ENCODE measurements at regions not wholly inside any gene's neighbourhood (a gene's known extent, or its start where the extent isn't known, plus 50 kb on each side); places are given as distances from the start of the nearest gene placed in this dataset.

GRCh38 chr5:125597338-125597737 is 825.9 kb upstream of the GRAMD2B start:
- H4K91ac ChIP-seq (ENCODE audit: low read depth, low read length): no peak overlapping the region
- H4K12ac ChIP-seq (ENCODE audit: low read depth, low read length): no peak overlapping the region
- no peak for DNase-seq
- H4K8ac ChIP-seq (ENCODE audit: low read depth, low read length): no peak overlapping the region
- H3K27ac ChIP-seq (ENCODE audit: low read depth, low read length): no peak overlapping the region
- H2BK120ac ChIP-seq (ENCODE audit: insufficient read depth, low read length, poor library complexity): no peak overlapping the region
- H3K4me1 ChIP-seq (ENCODE audit: control insufficient read depth in 1 of 2, insufficient read depth in 2 of 2, low read length in 2 of 2): no peaks in the 10 kb centered on the region
- no peak overlapping the region for H3K9ac ChIP-seq (ENCODE audit: low read length)
- no peaks in the 10 kb centered on the region for H3K9me3 ChIP-seq (ENCODE audit: insufficient read depth, low read depth, low read length)
- H2AFZ ChIP-seq (ENCODE audit: insufficient read depth, low read length, poor library complexity): no peak overlapping the region
- H3K14ac ChIP-seq (ENCODE audit: low read length): no peak overlapping the region
- H3K4me3 ChIP-seq (ENCODE audit: low read depth, low read length): no peak overlapping the region
- H2BK5ac ChIP-seq (ENCODE audit: low read depth, low read length, poor library complexity): no peak overlapping the region
- no peak overlapping the region for H3K18ac ChIP-seq (ENCODE audit: low read length)
- no peaks in the 10 kb centered on the region for H3K79me2 ChIP-seq (ENCODE audit: control insufficient read depth, insufficient read depth, low read length, poor library complexity)
- H3K4ac ChIP-seq (ENCODE audit: low read depth, low read length): no peak overlapping the region
- no peak overlapping the region for H2AK5ac ChIP-seq (ENCODE audit: low read length)
- no peaks in the 10 kb centered on the region for H3K27me3 ChIP-seq (ENCODE audit: insufficient read depth, low read length)
- no peak overlapping the region for H2BK12ac ChIP-seq (ENCODE audit: low read length)
- WGBS (ENCODE audit: extremely low coverage, insufficient coverage, insufficient read length): no CpG with 5 or more reads among the region's 2 CpGs
- H3K23ac ChIP-seq (ENCODE audit: low read length): no peak overlapping the region
- H3K79me1 ChIP-seq (ENCODE audit: low read length): no peaks in the 10 kb centered on the region
- H3K4me2 ChIP-seq (ENCODE audit: low read length): no peak overlapping the region
- H3K36me3 ChIP-seq (ENCODE audit: control insufficient read depth in 1 of 2, insufficient read depth in 2 of 2, low read length in 2 of 2): no peaks in the 10 kb centered on the region

GRCh38 chr5:125600559-125600958 is 822.6 kb upstream of the GRAMD2B start:
- WGBS (ENCODE audit: extremely low coverage, insufficient coverage, insufficient read length): no CpG with 5 or more reads among the region's 1 CpG
- no peak overlapping the region for H3K4me2 ChIP-seq (ENCODE audit: low read length)

GRCh38 chr5:125602184-125602583 is 821.0 kb upstream of the GRAMD2B start:
- Histone ChIP-seq H3K4me1 (ENCODE audit: control insufficient read depth in 1 of 2, insufficient read depth in 2 of 2, low read length in 2 of 2) (no peaks in the 10 kb centered on the region), H3K14ac (ENCODE audit: low read length) (no peak overlapping the region), H2AK5ac (ENCODE audit: low read length) (no peak overlapping the region), H3K27ac (ENCODE audit: low read depth, low read length) (no peak overlapping the region), H3K23ac (ENCODE audit: low read length) (no peak overlapping the region), H3K4me2 (ENCODE audit: low read length) (no peak overlapping the region), H3K4me3 (ENCODE audit: low read depth, low read length) (no peak overlapping the region), H4K91ac (ENCODE audit: low read depth, low read length) (no peak overlapping the region), H3K9ac (ENCODE audit: low read length) (no peak overlapping the region), H2BK12ac (ENCODE audit: low read length) (no peak overlapping the region), H4K8ac (ENCODE audit: low read depth, low read length) (no peak overlapping the region), H3K9me3 (ENCODE audit: insufficient read depth, low read depth, low read length) (no peaks in the 10 kb centered on the region), H2BK120ac (ENCODE audit: insufficient read depth, low read length, poor library complexity) (no peak overlapping the region), H3K79me2 (ENCODE audit: control insufficient read depth, insufficient read depth, low read length, poor library complexity) (no peaks in the 10 kb centered on the region), H2AFZ (ENCODE audit: insufficient read depth, low read length, poor library complexity) (no peak overlapping the region), H3K79me1 (ENCODE audit: low read length) (no peaks in the 10 kb centered on the region), H3K18ac (ENCODE audit: low read length) (no peak overlapping the region), H3K4ac (ENCODE audit: low read depth, low read length) (no peak overlapping the region), H3K27me3 (ENCODE audit: insufficient read depth, low read length) (no peaks in the 10 kb centered on the region), H2BK5ac (ENCODE audit: low read depth, low read length, poor library complexity) (no peak overlapping the region), H3K36me3 (ENCODE audit: control insufficient read depth in 1 of 2, insufficient read depth in 2 of 2, low read length in 2 of 2) (no peaks in the 10 kb centered on the region), H4K12ac (ENCODE audit: low read depth, low read length) (no peak overlapping the region)
- no peak for DNase-seq
- no CpG with 5 or more reads among the region's 4 CpGs for WGBS (ENCODE audit: extremely low coverage, insufficient coverage, insufficient read length)

More at GRCh38 chr5:125600559-125600958, 822.6 kb upstream of the GRAMD2B start:
- Histone ChIP-seq H3K4me3 (ENCODE audit: low read depth, low read length) (no peak overlapping the region), H3K4ac (ENCODE audit: low read depth, low read length) (no peak overlapping the region), H3K27me3 (ENCODE audit: insufficient read depth, low read length) (no peaks in the 10 kb centered on the region), H4K8ac (ENCODE audit: low read depth, low read length) (no peak overlapping the region), H3K79me1 (ENCODE audit: low read length) (no peaks in the 10 kb centered on the region), H2AK5ac (ENCODE audit: low read length) (no peak overlapping the region), H3K23ac (ENCODE audit: low read length) (no peak overlapping the region), H3K4me1 (ENCODE audit: control insufficient read depth in 1 of 2, insufficient read depth in 2 of 2, low read length in 2 of 2) (no peaks in the 10 kb centered on the region), H3K79me2 (ENCODE audit: control insufficient read depth, insufficient read depth, low read length, poor library complexity) (no peaks in the 10 kb centered on the region), H3K14ac (ENCODE audit: low read length) (no peak overlapping the region), H2AFZ (ENCODE audit: insufficient read depth, low read length, poor library complexity) (no peak overlapping the region), H4K12ac (ENCODE audit: low read depth, low read length) (no peak overlapping the region), H3K36me3 (ENCODE audit: control insufficient read depth in 1 of 2, insufficient read depth in 2 of 2, low read length in 2 of 2) (no peaks in the 10 kb centered on the region), H3K9ac (ENCODE audit: low read length) (no peak overlapping the region), H2BK120ac (ENCODE audit: insufficient read depth, low read length, poor library complexity) (no peak overlapping the region), H2BK12ac (ENCODE audit: low read length) (no peak overlapping the region), H2BK5ac (ENCODE audit: low read depth, low read length, poor library complexity) (no peak overlapping the region), H3K9me3 (ENCODE audit: insufficient read depth, low read depth, low read length) (no peaks in the 10 kb centered on the region), H3K27ac (ENCODE audit: low read depth, low read length) (no peak overlapping the region), H4K91ac (ENCODE audit: low read depth, low read length) (no peak overlapping the region), H3K18ac (ENCODE audit: low read length) (no peak overlapping the region)
- DNase-seq: no peak

GRCh38 chr5:125603321-125603720 is 819.9 kb upstream of the GRAMD2B start:
- Histone ChIP-seq H3K23ac (ENCODE audit: low read length) (no peak overlapping the region), H3K4me1 (ENCODE audit: control insufficient read depth in 1 of 2, insufficient read depth in 2 of 2, low read length in 2 of 2) (no peaks in the 10 kb centered on the region), H3K36me3 (ENCODE audit: control insufficient read depth in 1 of 2, insufficient read depth in 2 of 2, low read length in 2 of 2) (no peaks in the 10 kb centered on the region), H3K4me3 (ENCODE audit: low read depth, low read length) (no peak overlapping the region), H3K9me3 (ENCODE audit: insufficient read depth, low read depth, low read length) (no peaks in the 10 kb centered on the region), H2AK5ac (ENCODE audit: low read length) (no peak overlapping the region), H3K9ac (ENCODE audit: low read length) (no peak overlapping the region), H3K14ac (ENCODE audit: low read length) (no peak overlapping the region), H3K27ac (ENCODE audit: low read depth, low read length) (no peak overlapping the region), H2AFZ (ENCODE audit: insufficient read depth, low read length, poor library complexity) (no peak overlapping the region), H4K91ac (ENCODE audit: low read depth, low read length) (no peak overlapping the region), H3K4me2 (ENCODE audit: low read length) (no peak overlapping the region), H2BK12ac (ENCODE audit: low read length) (no peak overlapping the region), H2BK120ac (ENCODE audit: insufficient read depth, low read length, poor library complexity) (no peak overlapping the region), H3K79me1 (ENCODE audit: low read length) (no peaks in the 10 kb centered on the region), H4K12ac (ENCODE audit: low read depth, low read length) (no peak overlapping the region), H3K27me3 (ENCODE audit: insufficient read depth, low read length) (no peaks in the 10 kb centered on the region), H4K8ac (ENCODE audit: low read depth, low read length) (no peak overlapping the region), H3K79me2 (ENCODE audit: control insufficient read depth, insufficient read depth, low read length, poor library complexity) (no peaks in the 10 kb centered on the region), H3K18ac (ENCODE audit: low read length) (no peak overlapping the region), H3K4ac (ENCODE audit: low read depth, low read length) (no peak overlapping the region), H2BK5ac (ENCODE audit: low read depth, low read length, poor library complexity) (no peak overlapping the region)
- DNase-seq: no peak
- WGBS (ENCODE audit: extremely low coverage, insufficient coverage, insufficient read length): no CpG with 5 or more reads among the region's 3 CpGs
